ENCODE measurements at regions not wholly inside any gene's neighbourhood (a gene's known extent, or its start where the extent isn't known, plus 50 kb on each side); places are given as distances from the start of the nearest gene placed in this dataset.
"Not testable (repeated sequence)": the region's sequence is repeated elsewhere in the genome, so short reads cannot be mapped to it uniquely, and the experiment has no call there.

DNA sequence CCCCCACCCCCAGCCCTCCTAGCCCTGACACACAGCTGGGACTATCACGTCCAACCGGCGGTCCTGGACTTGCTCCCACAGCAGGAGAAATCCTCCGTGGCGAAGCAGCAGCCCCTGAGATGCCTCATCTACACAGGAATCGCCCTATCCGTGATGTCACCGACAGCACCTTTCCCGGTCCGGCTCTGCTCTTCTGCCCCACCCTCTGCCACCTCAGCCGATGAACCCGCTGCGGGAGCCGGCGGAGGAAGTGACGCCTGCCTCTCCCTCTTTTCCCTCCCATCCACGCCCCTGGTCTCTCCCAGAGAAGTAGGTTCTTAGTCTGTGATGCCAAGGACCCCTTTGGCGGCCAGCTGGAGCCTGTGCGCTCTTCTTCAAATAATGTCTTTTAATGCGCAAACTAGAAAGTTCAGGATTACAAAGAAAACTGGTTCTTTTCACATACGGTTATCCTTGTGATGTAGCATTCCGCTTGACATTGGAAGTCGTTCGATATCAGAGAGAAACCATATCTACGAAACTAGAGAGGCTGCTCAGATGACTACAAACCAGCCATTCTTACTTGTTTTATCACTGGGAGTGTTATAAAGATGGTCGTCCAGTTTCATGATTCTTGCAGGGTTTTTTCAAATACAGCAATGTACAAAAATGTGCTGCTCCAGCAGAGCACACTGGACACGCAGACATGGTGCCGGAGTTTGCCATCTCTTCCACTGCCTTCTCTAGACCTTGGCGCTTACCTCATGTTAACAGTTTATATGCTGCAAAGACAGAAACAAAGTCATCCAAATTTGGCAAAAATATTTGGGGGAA is 120.3 kb downstream of the PPIAL4G start:
- Histone ChIP-seq H3K4me3 (no peak overlapping the region), H3K27me3 (ENCODE audit: insufficient read depth in 3 of 3, low read length in 2 of 3) (peaks cover 0 to 39% (median 5%) of the 10 kb centered on the region in 3 donors), H3K4me1 (no peaks in the 10 kb centered on the region), H3K27ac (no peak overlapping the region), H3K9me3 (no peaks in the 10 kb centered on the region), H3K36me3 (ENCODE audit: insufficient read depth in 1 of 2, low read depth in 1 of 2) (no peaks in the 10 kb centered on the region)
- 38 to 45% (median 44%) methylated on average over 26 to 29 of the region's 29 CpGs for WGBS, 3 donors
- DNase-seq (no peak), ATAC-seq (no peak)
- TF ChIP-seq, protein P1, sequence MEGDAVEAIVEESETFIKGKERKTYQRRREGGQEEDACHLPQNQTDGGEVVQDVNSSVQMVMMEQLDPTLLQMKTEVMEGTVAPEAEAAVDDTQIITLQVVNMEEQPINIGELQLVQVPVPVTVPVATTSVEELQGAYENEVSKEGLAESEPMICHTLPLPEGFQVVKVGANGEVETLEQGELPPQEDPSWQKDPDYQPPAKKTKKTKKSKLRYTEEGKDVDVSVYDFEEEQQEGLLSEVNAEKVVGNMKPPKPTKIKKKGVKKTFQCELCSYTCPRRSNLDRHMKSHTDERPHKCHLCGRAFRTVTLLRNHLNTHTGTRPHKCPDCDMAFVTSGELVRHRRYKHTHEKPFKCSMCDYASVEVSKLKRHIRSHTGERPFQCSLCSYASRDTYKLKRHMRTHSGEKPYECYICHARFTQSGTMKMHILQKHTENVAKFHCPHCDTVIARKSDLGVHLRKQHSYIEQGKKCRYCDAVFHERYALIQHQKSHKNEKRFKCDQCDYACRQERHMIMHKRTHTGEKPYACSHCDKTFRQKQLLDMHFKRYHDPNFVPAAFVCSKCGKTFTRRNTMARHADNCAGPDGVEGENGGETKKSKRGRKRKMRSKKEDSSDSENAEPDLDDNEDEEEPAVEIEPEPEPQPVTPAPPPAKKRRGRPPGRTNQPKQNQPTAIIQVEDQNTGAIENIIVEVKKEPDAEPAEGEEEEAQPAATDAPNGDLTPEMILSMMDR (IDR thresholded peaks at IDR 0.05), result no peak
- intact Hi-C loops (cut with DNase I), result no loop called here

DNA sequence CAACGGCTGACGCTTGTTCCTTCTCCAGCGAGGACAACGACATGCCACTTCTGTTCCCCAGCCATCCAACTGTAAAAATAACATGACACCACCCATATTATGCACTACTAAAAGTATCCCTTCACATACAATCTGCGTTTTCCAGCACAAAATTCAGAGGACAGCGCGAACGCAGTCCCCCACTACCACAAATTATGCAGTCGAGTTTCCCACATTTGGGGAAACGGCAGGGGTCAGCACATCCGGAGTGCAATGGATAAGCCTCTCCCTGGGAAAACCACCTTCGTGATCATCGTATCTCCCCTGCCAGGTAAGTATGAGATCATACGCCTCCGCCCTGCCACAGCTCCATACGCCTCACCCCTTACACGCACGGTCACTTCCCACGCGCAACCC is 120.9 kb downstream of the PPIAL4G start:
- Histone ChIP-seq H3K36me3 (ENCODE audit: insufficient read depth in 1 of 2, low read depth in 1 of 2) (no peaks in the 10 kb centered on the region), H3K27ac (no peak overlapping the region), H3K27me3 (ENCODE audit: insufficient read depth in 3 of 3, low read length in 2 of 3) (peaks cover 0 to 43% (median 5%) of the 10 kb centered on the region in 3 donors), H3K4me1 (no peaks in the 10 kb centered on the region), H3K9me3 (no peaks in the 10 kb centered on the region), H3K4me3 (no peak overlapping the region)
- no peak for ATAC-seq
- 9 to 30% (median 27%) methylated on average over 20 of the region's 20 CpGs for WGBS, 3 donors
- TF ChIP-seq, protein P1 (IDR thresholded peaks at IDR 0.05), result no peak
- DNase-seq, result no peak
- intact Hi-C loops (cut with DNase I), result no loop called here

DNA sequence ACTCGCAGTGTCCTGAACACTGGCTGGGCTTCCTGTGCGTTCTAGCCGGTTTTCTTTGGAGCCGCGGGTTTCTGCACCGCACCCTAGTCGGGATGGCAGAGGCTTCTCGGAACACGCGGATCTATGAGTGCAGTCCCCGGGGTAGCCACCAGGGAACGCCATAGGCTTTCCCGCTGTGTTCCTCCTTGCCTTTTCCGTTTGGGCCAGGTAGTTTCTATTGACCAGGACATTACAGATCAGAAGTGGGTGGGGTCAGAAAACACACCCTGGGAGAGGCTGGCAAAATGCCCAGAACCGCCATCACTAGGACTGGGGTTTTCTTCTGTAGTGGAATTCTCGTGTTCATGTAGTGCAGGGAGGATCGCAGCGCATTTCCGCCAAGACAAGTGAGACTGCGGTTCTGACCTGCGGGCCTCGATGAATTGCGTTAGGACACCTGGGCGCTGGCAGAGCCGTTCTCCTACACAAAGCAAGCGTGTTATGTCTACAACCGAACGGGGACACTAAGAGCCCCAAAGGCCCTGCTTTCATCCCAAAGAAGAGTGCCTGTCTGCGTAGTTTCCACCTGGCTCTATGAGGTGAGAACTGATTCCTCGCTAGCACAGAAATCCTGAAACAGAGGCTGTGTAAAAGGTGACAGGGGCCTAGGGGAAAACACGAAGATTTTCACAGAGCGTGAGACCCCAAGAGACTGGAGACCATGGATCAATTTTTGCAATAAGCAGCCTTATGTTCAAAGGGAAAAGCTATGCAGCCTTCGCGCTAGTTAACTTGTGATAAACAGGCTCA is 121.5 kb downstream of the PPIAL4G start:
- 16 to 29% (median 28%) methylated on average over 34 of the region's 34 CpGs for WGBS, 3 donors
- Histone ChIP-seq H3K4me3 (peak overlapping the region; percentile 11), H3K27me3 (ENCODE audit: insufficient read depth in 3 of 3, low read length in 2 of 3) (peaks cover 0 to 49% (median 5%) of the 10 kb centered on the region in 3 donors)
- H3K4me1 ChIP-seq; intact Hi-C loops (cut with DNase I); H3K36me3 ChIP-seq (ENCODE audit: insufficient read depth in 1 of 2, low read depth in 1 of 2); ATAC-seq; H3K27ac ChIP-seq; DNase-seq; H3K9me3 ChIP-seq: not testable (repeated sequence)

DNA sequence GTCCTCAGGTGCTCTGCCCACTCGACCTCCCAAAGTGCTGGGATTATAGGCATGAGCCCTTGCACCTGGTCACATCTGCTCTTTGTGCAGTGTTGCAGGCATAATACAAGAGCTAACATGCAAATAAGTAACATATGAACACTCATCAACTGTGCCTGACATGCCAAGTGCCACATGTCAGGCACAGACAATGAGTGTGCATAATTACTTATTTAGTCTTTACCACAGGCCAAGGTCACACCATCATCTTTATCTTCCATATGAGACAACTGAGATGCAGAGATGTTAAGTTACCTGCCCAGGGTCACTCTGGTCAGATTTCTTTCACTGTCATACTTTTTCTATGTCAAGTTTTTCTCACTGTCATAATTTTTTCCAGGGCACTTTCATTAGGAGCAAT is 126.1 kb downstream of the PPIAL4G start:
- WGBS, 3 donors, result 58 to 72% (median 60%) methylated on average over 1 of the region's 1 CpG

More for the DNA sequence above, 126.1 kb downstream of the PPIAL4G start:
- Histone ChIP-seq H3K4me3 (no peak overlapping the region), H3K27ac (no peak overlapping the region), H3K36me3 (ENCODE audit: insufficient read depth in 1 of 2, low read depth in 1 of 2) (no peaks in the 10 kb centered on the region), H3K27me3 (ENCODE audit: insufficient read depth in 3 of 3, low read length in 2 of 3) (peaks cover 0 to 78% (median 11%) of the 10 kb centered on the region in 3 donors), H3K9me3 (no peaks in the 10 kb centered on the region), H3K4me1 (no peaks in the 10 kb centered on the region)
- no peak for ATAC-seq
- intact Hi-C loops (cut with DNase I), result no loop called here
- DNase-seq, result no peak
- TF ChIP-seq, protein P1 (IDR thresholded peaks at IDR 0.05), result no peak
